GM12874 (cell line): ENCODE measurements at regions not wholly inside any gene's neighbourhood (a gene's known extent, or its start where the extent isn't known, plus 50 kb on each side); places are given as distances from the start of the nearest gene placed in this dataset.

Experiments
- TF ChIP-seq, protein P1 (sequence below): IDR thresholded peaks from 2 replicates; pipeline ENCODE4 v1.5.1; 2011; ENCODE audit warnings: low read depth, mild to moderate bottlenecking, control low read depth, low read length, moderate library complexity; ENCODE audit not compliant: insufficient read depth

DNA sequence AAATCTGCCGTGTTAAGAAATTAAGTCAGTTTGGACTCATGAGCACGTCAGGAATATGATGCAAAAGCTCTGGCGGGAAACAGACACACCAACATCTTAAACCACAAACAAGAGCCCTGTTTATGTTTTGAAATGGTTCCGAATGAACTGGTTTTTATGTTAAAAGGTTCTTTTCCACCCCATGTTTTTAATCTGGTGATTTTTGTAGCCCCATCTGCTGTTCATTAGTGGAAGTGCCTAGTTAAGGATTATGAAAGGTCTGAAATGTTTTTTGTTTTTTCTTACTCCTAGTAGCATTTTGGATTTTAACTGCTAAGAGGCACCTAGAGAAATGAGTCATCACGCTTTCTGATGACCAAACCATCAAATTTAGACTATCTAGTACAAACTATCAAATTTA is 404.1 kb upstream of the MKI67 start:
- TF ChIP-seq, protein P1, sequence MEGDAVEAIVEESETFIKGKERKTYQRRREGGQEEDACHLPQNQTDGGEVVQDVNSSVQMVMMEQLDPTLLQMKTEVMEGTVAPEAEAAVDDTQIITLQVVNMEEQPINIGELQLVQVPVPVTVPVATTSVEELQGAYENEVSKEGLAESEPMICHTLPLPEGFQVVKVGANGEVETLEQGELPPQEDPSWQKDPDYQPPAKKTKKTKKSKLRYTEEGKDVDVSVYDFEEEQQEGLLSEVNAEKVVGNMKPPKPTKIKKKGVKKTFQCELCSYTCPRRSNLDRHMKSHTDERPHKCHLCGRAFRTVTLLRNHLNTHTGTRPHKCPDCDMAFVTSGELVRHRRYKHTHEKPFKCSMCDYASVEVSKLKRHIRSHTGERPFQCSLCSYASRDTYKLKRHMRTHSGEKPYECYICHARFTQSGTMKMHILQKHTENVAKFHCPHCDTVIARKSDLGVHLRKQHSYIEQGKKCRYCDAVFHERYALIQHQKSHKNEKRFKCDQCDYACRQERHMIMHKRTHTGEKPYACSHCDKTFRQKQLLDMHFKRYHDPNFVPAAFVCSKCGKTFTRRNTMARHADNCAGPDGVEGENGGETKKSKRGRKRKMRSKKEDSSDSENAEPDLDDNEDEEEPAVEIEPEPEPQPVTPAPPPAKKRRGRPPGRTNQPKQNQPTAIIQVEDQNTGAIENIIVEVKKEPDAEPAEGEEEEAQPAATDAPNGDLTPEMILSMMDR: peak; percentile 13; the same call in 1 of the 2 replicates

DNA sequence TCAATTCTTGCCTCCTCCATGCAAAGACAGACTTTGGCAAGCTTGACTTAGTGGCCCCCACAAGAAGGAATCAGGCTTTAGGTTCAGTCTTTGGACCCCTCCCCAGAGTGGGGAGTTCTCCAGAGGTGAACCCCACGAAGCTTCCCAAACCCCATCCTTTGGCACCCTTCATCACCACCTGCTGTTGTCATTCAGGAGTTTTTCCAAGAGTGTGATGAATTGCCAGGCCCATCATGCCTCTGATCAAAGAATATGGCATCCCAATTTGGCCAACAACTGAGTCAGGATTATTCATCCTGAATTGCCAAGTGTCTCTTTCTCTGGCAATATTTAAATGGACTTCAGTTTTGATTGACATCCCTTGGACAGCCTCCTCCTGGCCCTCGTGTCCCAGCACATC is 404.7 kb upstream of the MKI67 start:
- TF ChIP-seq, protein P1: no peak

DNA sequence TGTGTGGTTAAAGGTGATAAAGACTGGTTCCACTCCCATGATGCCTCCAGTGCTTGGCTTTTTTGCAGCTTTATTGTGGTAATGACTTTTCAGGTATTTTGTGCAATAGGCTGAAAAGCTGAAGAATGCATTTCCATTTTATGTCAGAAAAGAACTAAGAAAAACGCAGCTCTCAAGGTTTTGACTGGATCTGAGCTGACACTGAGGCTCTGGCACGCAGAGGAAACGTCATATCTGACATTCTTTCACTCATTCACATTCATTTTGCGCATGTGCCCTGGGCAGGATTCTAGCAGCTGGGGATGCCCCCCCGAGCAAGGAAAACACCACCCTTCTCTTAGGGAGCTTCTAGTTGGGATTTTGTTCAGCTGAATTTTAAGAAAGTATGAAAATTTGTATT is 408.5 kb upstream of the MKI67 start:
- TF ChIP-seq, protein P1: no peak

DNA sequence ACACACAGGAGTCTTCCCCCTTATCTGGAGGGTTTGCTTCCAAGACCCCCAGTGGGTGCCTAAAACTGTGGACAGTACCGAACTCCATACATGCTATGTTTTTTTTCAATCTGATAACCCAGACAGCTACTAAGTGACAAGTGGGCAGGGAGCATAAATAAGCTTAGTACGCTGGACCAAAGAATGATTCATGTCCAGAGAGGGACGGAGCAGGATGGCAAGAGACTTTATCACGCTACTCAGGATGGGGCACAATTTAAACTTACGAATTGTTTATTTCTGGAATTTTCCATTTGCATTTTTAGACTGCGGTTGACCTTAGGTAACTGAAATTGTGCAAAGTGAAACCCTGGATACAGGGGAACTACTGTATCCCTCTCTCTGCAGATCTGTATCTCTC is 410.0 kb upstream of the MKI67 start:
- TF ChIP-seq, protein P1: no peak

DNA sequence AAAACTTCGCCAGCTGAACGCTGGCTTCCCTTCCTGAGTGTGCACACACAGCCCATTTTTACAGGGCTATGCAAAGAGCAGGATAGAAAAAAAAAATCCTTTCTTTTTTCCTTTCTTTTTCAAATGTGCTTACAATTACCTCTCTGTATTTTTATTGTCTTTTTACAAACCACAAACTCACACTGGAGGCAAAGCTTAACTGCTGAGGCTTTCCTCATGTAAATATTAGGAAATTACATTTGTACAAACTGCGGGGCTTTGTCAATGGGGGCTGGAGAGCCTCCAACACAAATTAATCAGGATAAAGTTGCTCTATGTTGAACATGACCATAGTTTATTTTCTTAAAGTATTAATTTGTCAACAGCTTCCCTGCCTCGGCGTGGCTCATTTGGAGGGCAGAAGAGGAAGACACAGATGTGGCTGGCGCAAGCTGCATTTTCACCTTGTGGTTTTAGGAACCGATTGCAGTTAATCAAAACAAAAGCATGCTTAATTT is 411.7 kb upstream of the MKI67 start:
- TF ChIP-seq, protein P1: no peak

DNA sequence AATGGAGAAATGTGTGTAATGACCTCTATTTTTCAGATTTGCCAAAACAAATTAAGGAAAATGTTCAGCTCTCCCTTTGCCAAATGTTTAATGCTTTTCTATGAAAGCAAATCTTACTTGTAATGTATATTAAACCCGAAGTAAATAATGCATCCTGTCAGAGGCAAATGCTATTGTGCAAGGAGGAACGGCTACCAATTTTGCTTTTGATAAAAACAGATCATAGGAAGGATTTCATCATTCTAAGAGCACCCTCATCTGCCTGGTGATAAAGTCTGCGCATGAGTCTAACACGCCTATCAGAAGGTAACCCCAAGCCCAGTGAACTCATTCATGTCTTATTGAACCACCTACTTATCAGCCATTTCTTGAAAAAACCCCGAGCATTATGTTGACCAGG is 412.4 kb upstream of the MKI67 start:
- TF ChIP-seq, protein P1: no peak

DNA sequence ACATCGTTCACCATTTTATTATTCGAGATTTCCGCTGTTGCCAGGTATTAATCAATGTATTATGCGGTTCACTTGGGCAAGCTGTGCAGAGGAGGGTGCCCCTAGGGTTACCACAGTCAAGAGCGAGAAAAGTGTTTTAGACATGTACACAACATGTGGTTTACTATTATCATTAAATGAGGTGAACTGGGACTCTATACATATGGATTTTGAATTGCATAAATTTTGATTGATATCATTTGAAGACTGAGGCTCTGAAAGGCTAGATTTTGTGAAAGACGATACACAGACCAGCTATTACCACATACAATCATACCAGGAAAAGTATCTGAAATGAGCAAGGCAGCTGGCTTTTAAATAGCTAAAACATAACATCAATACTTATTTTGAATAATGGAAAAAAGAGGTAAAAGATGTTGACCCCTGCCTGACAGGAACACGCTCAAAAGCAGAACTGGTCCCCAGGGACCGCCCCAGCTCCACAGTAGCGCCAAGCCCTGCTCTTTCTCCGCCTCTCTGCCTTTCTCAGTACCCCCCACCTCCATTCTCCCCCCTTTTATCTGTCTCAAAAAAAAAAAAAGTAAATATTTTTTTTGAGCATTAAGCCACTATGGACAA is 413.4 kb upstream of the MKI67 start:
- TF ChIP-seq, protein P1: no peak
